HG03060 (cell line): ENCODE measurements at regions not wholly inside any gene's neighbourhood (a gene's known extent, or its start where the extent isn't known, plus 50 kb on each side); places are given as distances from the start of the nearest gene placed in this dataset.
"Not testable (repeated sequence)": the region's sequence is repeated elsewhere in the genome, so short reads cannot be mapped to it uniquely, and the experiment has no call there.

Source experiments
- ATAC-seq: cut with Tn5 transposase; IDR thresholded peaks from one replicate; pipeline ENCODE4 v1.9.1; 2021; ENCODE audit warnings: low read depth, moderate number of reproducible peaks; ENCODE audit not compliant: unreplicated experiment

- ATAC-seq: no peak
These were observed 659.7 kb upstream of the TMEM132C start for GRCh38 chr12:127607146-127607725.

- ATAC-seq: not testable (repeated sequence)
These were observed 658.6 kb upstream of the TMEM132C start for GRCh38 chr12:127608359-127608758.

- ATAC-seq: no peak
These were observed 653.9 kb upstream of the TMEM132C start for GRCh38 chr12:127613056-127613455.

- no peak for ATAC-seq
These were observed 646.9 kb upstream of the TMEM132C start for GRCh38 chr12:127619869-127620734.

- no peak for ATAC-seq
These were observed 646.1 kb upstream of the TMEM132C start for GRCh38 chr12:127620735-127621355.

- ATAC-seq: no peak
These were observed 645.6 kb upstream of the TMEM132C start for GRCh38 chr12:127621366-127621765.

GRCh38 chr12:127623362-127623761, 643.6 kb upstream of the TMEM132C start:
- no peak for ATAC-seq

- ATAC-seq: no peak
These were observed 641.7 kb upstream of the TMEM132C start for GRCh38 chr12:127625176-127625771.

- no peak for ATAC-seq
These were observed 638.3 kb upstream of the TMEM132C start for GRCh38 chr12:127628645-127629044.

- no peak for ATAC-seq
These were observed 637.7 kb upstream of the TMEM132C start for GRCh38 chr12:127629066-127629820.

GRCh38 chr12:127632461-127632860, 634.5 kb upstream of the TMEM132C start:
- no peak for ATAC-seq

GRCh38 chr12:127635838-127636237, 631.1 kb upstream of the TMEM132C start:
- no peak for ATAC-seq

GRCh38 chr12:127636882-127637281, 630.1 kb upstream of the TMEM132C start:
- ATAC-seq: no peak

- no peak for ATAC-seq
These were observed 626.6 kb upstream of the TMEM132C start for GRCh38 chr12:127640181-127640886.

- no peak for ATAC-seq
These were observed 624.8 kb upstream of the TMEM132C start for GRCh38 chr12:127642208-127642607.

- ATAC-seq: no peak
These were observed 618.6 kb upstream of the TMEM132C start for GRCh38 chr12:127648321-127648720.

GRCh38 chr12:127649961-127650360, 617.0 kb upstream of the TMEM132C start:
- no peak for ATAC-seq

GRCh38 chr12:127650626-127651025, 616.3 kb upstream of the TMEM132C start:
- ATAC-seq: no peak

- ATAC-seq: no peak
These were observed 614.7 kb upstream of the TMEM132C start for GRCh38 chr12:127652281-127652680.
